Esophagus squamous epithelium (tissue), 4 donors: ENCODE measurements at regions not wholly inside any gene's neighbourhood (a gene's known extent, or its start where the extent isn't known, plus 50 kb on each side); places are given as distances from the start of the nearest gene placed in this dataset.

ENCODE experiments used
- CTCF ChIP-seq, 6 experiments: fragments of 450-650 bp in 4 of 6; fragments of 200-600 bp in 2 of 6; sonication (generic) in 2 of 6; IDR thresholded peaks; one replicate each; pipeline ENCODE4 v1.5.1; 2016 to 2019; ENCODE audit warnings: antibody characterized with exemption in 6 of 6, mild to moderate bottlenecking in 4 of 6, moderate library complexity in 4 of 6
- POLR2A ChIP-seq, 4 donors: fragments of 450-650 bp; IDR thresholded peaks; one replicate each; pipeline ENCODE4 v1.6.1; 2017; ENCODE audit warnings: antibody characterized with exemption in 4 of 4, mild to moderate bottlenecking in 4 of 4, moderate library complexity in 3 of 4

- TF ChIP-seq CTCF (IDR thresholded peaks at IDR 0.05) = no peak
- no peak for TF ChIP-seq POLR2A (IDR thresholded peaks at IDR 0.05)
These were observed 1046.9 kb upstream of the FLRT2 start for GRCh38 chr14:84483072-84483420.
